ENCODE measurements at regions not wholly inside any gene's neighbourhood (a gene's known extent, or its start where the extent isn't known, plus 50 kb on each side); places are given as distances from the start of the nearest gene placed in this dataset.

GRCh38 chr5:96151891-96152290 lies 190.2 kb upstream of the ELL2 start:
- TF ChIP-seq, protein P1, sequence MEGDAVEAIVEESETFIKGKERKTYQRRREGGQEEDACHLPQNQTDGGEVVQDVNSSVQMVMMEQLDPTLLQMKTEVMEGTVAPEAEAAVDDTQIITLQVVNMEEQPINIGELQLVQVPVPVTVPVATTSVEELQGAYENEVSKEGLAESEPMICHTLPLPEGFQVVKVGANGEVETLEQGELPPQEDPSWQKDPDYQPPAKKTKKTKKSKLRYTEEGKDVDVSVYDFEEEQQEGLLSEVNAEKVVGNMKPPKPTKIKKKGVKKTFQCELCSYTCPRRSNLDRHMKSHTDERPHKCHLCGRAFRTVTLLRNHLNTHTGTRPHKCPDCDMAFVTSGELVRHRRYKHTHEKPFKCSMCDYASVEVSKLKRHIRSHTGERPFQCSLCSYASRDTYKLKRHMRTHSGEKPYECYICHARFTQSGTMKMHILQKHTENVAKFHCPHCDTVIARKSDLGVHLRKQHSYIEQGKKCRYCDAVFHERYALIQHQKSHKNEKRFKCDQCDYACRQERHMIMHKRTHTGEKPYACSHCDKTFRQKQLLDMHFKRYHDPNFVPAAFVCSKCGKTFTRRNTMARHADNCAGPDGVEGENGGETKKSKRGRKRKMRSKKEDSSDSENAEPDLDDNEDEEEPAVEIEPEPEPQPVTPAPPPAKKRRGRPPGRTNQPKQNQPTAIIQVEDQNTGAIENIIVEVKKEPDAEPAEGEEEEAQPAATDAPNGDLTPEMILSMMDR (IDR thresholded peaks at IDR 0.05; ENCODE audit: low read length, missing control alignments), result no peak
- no peak overlapping the region for H3K4me3 ChIP-seq (replicated peaks; ENCODE audit: low read depth, low read length)
- DNase-seq (ENCODE audit: low read depth), result no peak

- TF ChIP-seq, protein P1 (IDR thresholded peaks at IDR 0.05; ENCODE audit: low read length, missing control alignments), result no peak
- DNase-seq (ENCODE audit: low read depth), result no peak
- H3K4me3 ChIP-seq (replicated peaks; ENCODE audit: low read depth, low read length), result no peak overlapping the region
These were observed 188.4 kb upstream of the ELL2 start for GRCh38 chr5:96150007-96150406.

- DNase-seq (ENCODE audit: low read depth), result peak; percentile 17
- no peak overlapping the region for H3K4me3 ChIP-seq (replicated peaks; ENCODE audit: low read depth, low read length)
- TF ChIP-seq, protein P1 (IDR thresholded peaks at IDR 0.05; ENCODE audit: low read length, missing control alignments), result no peak
These were observed 187.9 kb upstream of the ELL2 start for GRCh38 chr5:96149546-96149945.

DNA sequence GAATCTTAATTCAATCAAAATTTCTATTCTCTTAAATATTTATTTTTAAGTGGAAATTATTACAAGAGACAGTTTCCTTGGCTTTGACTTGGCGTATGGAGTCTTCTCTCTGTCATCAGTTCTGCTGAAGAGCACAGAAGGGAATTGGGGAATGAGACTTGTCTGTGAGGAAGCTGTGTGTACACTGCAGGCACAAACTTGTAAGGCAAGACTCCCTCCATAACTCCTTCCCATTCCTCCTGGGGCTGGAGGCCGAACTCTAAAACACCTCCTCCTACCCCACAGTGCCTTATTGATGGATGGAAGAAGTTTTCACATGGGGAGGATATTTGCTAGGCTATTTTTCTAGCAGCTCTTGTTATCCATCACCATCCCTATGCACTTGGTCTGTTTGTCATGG lies 187.4 kb upstream of the ELL2 start:
- no peak for DNase-seq (ENCODE audit: low read depth)
- TF ChIP-seq, protein P1 (IDR thresholded peaks at IDR 0.05; ENCODE audit: low read length, missing control alignments), result no peak
- no peak overlapping the region for H3K4me3 ChIP-seq (replicated peaks; ENCODE audit: low read depth, low read length)

DNA sequence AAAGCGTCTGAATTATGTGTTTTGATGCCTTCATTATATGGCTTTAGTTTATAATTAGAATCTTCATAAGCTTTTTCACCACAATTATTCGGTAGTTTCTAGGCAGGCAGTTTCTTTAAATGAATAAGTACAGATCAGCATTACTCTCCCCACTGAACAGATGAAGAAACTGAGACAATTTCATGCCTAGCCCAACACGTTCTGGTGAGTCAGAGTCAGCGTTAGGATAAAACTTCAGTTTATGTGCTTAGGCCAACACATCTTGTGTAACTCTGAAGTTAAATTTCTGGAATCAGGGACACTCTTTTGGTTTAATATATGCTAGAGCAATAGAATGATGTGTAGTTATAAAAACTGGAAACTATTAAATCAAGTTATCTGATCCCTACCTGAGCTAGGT lies 186.7 kb upstream of the ELL2 start:
- TF ChIP-seq, protein P1 (IDR thresholded peaks at IDR 0.05; ENCODE audit: low read length, missing control alignments), result no peak
- no peak for DNase-seq (ENCODE audit: low read depth)
- no peak overlapping the region for H3K4me3 ChIP-seq (replicated peaks; ENCODE audit: low read depth, low read length)

GRCh38 chr5:96147866-96148265 lies 186.2 kb upstream of the ELL2 start:
- TF ChIP-seq, protein P1 (IDR thresholded peaks at IDR 0.05; ENCODE audit: low read length, missing control alignments), result no peak
- DNase-seq (ENCODE audit: low read depth), result no peak

DNA sequence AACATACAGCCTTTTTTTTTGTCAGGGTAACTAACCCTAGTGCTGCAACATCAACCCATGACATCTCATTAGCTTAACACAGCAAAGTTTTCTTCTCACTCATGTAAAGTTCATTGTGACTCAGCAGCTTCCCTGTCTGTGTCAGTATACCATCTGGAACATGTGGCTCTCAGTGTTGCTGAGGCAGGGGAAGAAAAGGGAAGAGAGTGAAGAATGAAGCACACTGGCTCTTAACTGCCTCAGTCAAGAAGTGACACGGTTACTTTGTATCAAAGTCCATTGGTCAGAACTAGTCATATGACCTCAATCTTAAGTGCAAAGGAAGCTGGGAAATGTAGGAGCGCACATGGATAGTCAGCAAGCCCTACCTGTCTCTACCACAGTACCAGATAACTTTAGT lies 185.0 kb upstream of the ELL2 start:
- no peak overlapping the region for H3K4me3 ChIP-seq (replicated peaks; ENCODE audit: low read depth, low read length)
- DNase-seq (ENCODE audit: low read depth), result peak; percentile 60
- TF ChIP-seq, protein P1 (IDR thresholded peaks at IDR 0.05; ENCODE audit: low read length, missing control alignments), result no peak

More at GRCh38 chr5:96147866-96148265, 186.2 kb upstream of the ELL2 start:
- no peak overlapping the region for H3K4me3 ChIP-seq (replicated peaks; ENCODE audit: low read depth, low read length)

Data from fibroblast of pulmonary artery (primary cell).